Keratinocyte (primary cell): ENCODE measurements at regions not wholly inside any gene's neighbourhood (a gene's known extent, or its start where the extent isn't known, plus 50 kb on each side); places are given as distances from the start of the nearest gene placed in this dataset.
A peak's percentile ranks its signal among the peaks of the same experiment; 100 is the strongest.
"Not testable (repeated sequence)": the region's sequence is repeated elsewhere in the genome, so short reads cannot be mapped to it uniquely, and the experiment has no call there.

Source experiments
- DNase-seq: peaks from one replicate; pipeline ENCODE4 v3.0.0-alpha.2; 2011; ENCODE audit warnings: low read depth, missing footprints, low spot score
- FAIRE-seq: peaks from 2 replicates; lab custom pipeline; 2011; peaks lifted over from hg19 to GRCh38; lab: Jason Lieb, UNC
- H2AFZ ChIP-seq: 2 replicates; pipeline ENCODE4 v1.6.0; 2012; ENCODE audit warnings: low read length, control low read depth, inconsistent platforms; ENCODE audit not compliant: control insufficient read depth
- H3K27ac ChIP-seq: 2 replicates; pipeline ENCODE4 v1.5.1; 2011; ENCODE audit warnings: low read length; ENCODE audit not compliant: control insufficient read depth, insufficient read depth
- H3K27me3 ChIP-seq: 3 replicates; pipeline ENCODE4 v1.6.0; 2011; ENCODE audit warnings: low read length; ENCODE audit not compliant: control insufficient read depth, insufficient read depth; ENCODE audit errors: extremely low read depth
- H3K36me3 ChIP-seq, 2 experiments: 2 replicates in 1 of 2; 3 replicates in 1 of 2; pipeline ENCODE4 v1.5.1; 2011; ENCODE audit warnings: low read length in 2 of 2, mild to moderate bottlenecking in 1 of 2; ENCODE audit not compliant: control insufficient read depth in 2 of 2, insufficient read depth in 2 of 2; ENCODE audit errors: extremely low read depth in 1 of 2
- H3K4me1 ChIP-seq: 3 replicates; pipeline ENCODE4 v1.5.1; 2011; ENCODE audit warnings: low read length; ENCODE audit not compliant: control insufficient read depth, insufficient read depth; ENCODE audit errors: extremely low read depth
- H3K4me2 ChIP-seq: 3 replicates; pipeline ENCODE4 v1.6.0; 2011; ENCODE audit warnings: low read depth, low read length; ENCODE audit not compliant: control insufficient read depth, insufficient read depth; ENCODE audit errors: extremely low read depth
- H3K4me3 ChIP-seq, 3 experiments: fragments of 200-600 bp in 1 of 3; sonication (generic) in 1 of 3; 2 replicates in 2 of 3; 3 replicates in 1 of 3; pipeline ENCODE4 v1.5.1; 2011 to 2016; ENCODE audit warnings: low read length in 3 of 3, mild to moderate bottlenecking in 3 of 3, control low read depth in 2 of 3, inconsistent platforms in 1 of 3, low read depth in 1 of 3, mixed read lengths in 1 of 3, mixed run types in 1 of 3, moderate library complexity in 1 of 3; ENCODE audit not compliant: control insufficient read depth in 2 of 3, insufficient read depth in 2 of 3; ENCODE audit errors: extremely low read depth in 1 of 3
- H3K79me2 ChIP-seq: 2 replicates; pipeline ENCODE4 v1.6.0; 2012; ENCODE audit warnings: low read length; ENCODE audit not compliant: control insufficient read depth, insufficient read depth
- H3K9ac ChIP-seq: 3 replicates; pipeline ENCODE4 v1.6.0; 2011; ENCODE audit warnings: low read length; ENCODE audit not compliant: control insufficient read depth, insufficient read depth; ENCODE audit errors: extremely low read depth
- H3K9me1 ChIP-seq: 3 replicates; pipeline ENCODE4 v1.6.0; 2011; ENCODE audit warnings: low read length; ENCODE audit not compliant: control insufficient read depth, insufficient read depth; ENCODE audit errors: extremely low read depth
- H3K9me3 ChIP-seq: 2 replicates; pipeline ENCODE4 v1.5.1; 2012; ENCODE audit warnings: low read depth, low read length; ENCODE audit not compliant: control insufficient read depth
- H4K20me1 ChIP-seq: 3 replicates; pipeline ENCODE4 v1.6.0; 2011; ENCODE audit warnings: low read length; ENCODE audit not compliant: control insufficient read depth, insufficient read depth; ENCODE audit errors: extremely low read depth
- EZH2 ChIP-seq: IDR thresholded peaks from one replicate; pipeline ENCODE4 v1.6.1; 2012; ENCODE audit warnings: inconsistent platforms, mild to moderate bottlenecking, low read length, moderate library complexity
- dilution Hi-C: fragments of 300-500 bp; cut with MboI; formaldehyde crosslinking; loops from one replicate; pipeline ENCODE4 v1.7.0; 2020; ENCODE audit warnings: low sequenced_read_pairs; ENCODE audit not compliant: extremely low pct_ligation_motif_present
- TF ChIP-seq, protein P1 (sequence below), 3 experiments: IDR thresholded peaks in 1 of 3; conservative IDR thresholded peaks in 1 of 3; optimal IDR thresholded peaks in 1 of 3; 2 replicates in 2 of 3; 3 replicates in 1 of 3; pipeline versions ENCODE3 to v1.5.1; 2011; ENCODE audit warnings: low read length in 3 of 3, mild to moderate bottlenecking in 3 of 3, moderate library complexity in 2 of 3, control low read depth in 1 of 3, inconsistent platforms in 1 of 3; ENCODE audit not compliant: insufficient read depth in 2 of 3; ENCODE audit errors: extremely low read depth in 1 of 3

- H3K4me2 ChIP-seq = no peak overlapping the region
- H3K36me3 ChIP-seq = no peaks in the 10 kb centered on the region
- FAIRE-seq = peak; percentile 96
- TF ChIP-seq EZH2 = no peak
- TF ChIP-seq, protein P1, sequence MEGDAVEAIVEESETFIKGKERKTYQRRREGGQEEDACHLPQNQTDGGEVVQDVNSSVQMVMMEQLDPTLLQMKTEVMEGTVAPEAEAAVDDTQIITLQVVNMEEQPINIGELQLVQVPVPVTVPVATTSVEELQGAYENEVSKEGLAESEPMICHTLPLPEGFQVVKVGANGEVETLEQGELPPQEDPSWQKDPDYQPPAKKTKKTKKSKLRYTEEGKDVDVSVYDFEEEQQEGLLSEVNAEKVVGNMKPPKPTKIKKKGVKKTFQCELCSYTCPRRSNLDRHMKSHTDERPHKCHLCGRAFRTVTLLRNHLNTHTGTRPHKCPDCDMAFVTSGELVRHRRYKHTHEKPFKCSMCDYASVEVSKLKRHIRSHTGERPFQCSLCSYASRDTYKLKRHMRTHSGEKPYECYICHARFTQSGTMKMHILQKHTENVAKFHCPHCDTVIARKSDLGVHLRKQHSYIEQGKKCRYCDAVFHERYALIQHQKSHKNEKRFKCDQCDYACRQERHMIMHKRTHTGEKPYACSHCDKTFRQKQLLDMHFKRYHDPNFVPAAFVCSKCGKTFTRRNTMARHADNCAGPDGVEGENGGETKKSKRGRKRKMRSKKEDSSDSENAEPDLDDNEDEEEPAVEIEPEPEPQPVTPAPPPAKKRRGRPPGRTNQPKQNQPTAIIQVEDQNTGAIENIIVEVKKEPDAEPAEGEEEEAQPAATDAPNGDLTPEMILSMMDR (optimal IDR thresholded peaks at IDR 0.05 in 1 of 3, IDR thresholded peaks at IDR 0.05 in 1 of 3, conservative IDR thresholded peaks at IDR 0.05 in 1 of 3; ENCODE audit: extremely low read depth in 1 of 3, insufficient read depth in 2 of 3, low read length in 3 of 3) = no peak
- dilution Hi-C loops = no loop called here
- H3K9me1 ChIP-seq = no peaks in the 10 kb centered on the region
- peaks cover 2% of the 10 kb centered on the region for H3K9me3 ChIP-seq
- no peak overlapping the region for H3K4me3 ChIP-seq
- peak; percentile 36 for DNase-seq
- H3K27ac ChIP-seq = peak overlapping the region; percentile 6
- no peaks in the 10 kb centered on the region for H3K79me2 ChIP-seq
- no peaks in the 10 kb centered on the region for H3K27me3 ChIP-seq
- no peaks in the 10 kb centered on the region for H4K20me1 ChIP-seq
- H2AFZ ChIP-seq = no peak overlapping the region
- peaks cover 16% of the 10 kb centered on the region for H3K4me1 ChIP-seq
- no peak overlapping the region for H3K9ac ChIP-seq
Measured at GRCh38 chr4:163697121-163697520, 202.6 kb downstream of the TMA16 start.

- FAIRE-seq, H3K9me3 ChIP-seq, H3K9ac ChIP-seq, H3K4me2 ChIP-seq, DNase-seq, H3K79me2 ChIP-seq, H3K27me3 ChIP-seq, H3K36me3 ChIP-seq, H2AFZ ChIP-seq, H3K27ac ChIP-seq, H3K4me3 ChIP-seq, dilution Hi-C loops, H3K4me1 ChIP-seq, H4K20me1 ChIP-seq, H3K9me1 ChIP-seq: not testable (repeated sequence)
Measured at GRCh38 chr4:163700383-163700782, 205.9 kb downstream of the TMA16 start.

DNA sequence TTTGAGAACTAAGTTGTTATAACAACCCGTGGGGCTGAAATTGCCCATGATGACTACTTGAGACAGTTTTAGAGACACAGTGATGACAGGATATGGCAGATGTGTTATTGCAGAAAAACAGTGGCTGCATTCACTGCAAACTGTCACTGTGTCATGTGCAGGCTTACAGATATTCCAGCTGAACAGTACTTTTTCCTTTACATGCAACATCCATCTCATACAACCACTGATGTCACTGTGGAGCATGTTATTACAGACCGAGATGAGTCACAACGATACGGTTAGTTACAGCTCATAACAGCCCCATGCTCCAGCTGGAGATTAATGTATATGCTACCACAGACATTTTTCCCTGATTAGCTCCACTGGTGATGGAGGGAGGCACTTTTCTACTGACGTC is 207.4 kb downstream of the TMA16 start:
- H4K20me1 ChIP-seq = no peaks in the 10 kb centered on the region
- no peak for FAIRE-seq
- H3K36me3 ChIP-seq = no peaks in the 10 kb centered on the region
- no peaks in the 10 kb centered on the region for H3K4me1 ChIP-seq
- H3K4me3 ChIP-seq = no peak overlapping the region
- no peak overlapping the region for H3K27ac ChIP-seq
- H3K4me2 ChIP-seq = no peak overlapping the region
- H3K9me3 ChIP-seq = no peaks in the 10 kb centered on the region
- H3K9me1 ChIP-seq = no peaks in the 10 kb centered on the region
- H3K27me3 ChIP-seq = no peaks in the 10 kb centered on the region
- DNase-seq = no peak
- H3K9ac ChIP-seq = no peak overlapping the region
- H2AFZ ChIP-seq = no peak overlapping the region
- no peak for TF ChIP-seq EZH2
- TF ChIP-seq, protein P1 (optimal IDR thresholded peaks at IDR 0.05 in 1 of 3, IDR thresholded peaks at IDR 0.05 in 1 of 3, conservative IDR thresholded peaks at IDR 0.05 in 1 of 3; ENCODE audit: extremely low read depth in 1 of 3, insufficient read depth in 2 of 3, low read length in 3 of 3) = no peak
- H3K79me2 ChIP-seq = no peaks in the 10 kb centered on the region
- dilution Hi-C loops = no loop called here
